ENCODE measurements at regions not wholly inside any gene's neighbourhood (a gene's known extent, or its start where the extent isn't known, plus 50 kb on each side); places are given as distances from the start of the nearest gene placed in this dataset.
"Not testable (repeated sequence)": the region's sequence is repeated elsewhere in the genome, so short reads cannot be mapped to it uniquely, and the experiment has no call there.

GRCh38 chr1:148432318-148432717, 50.8 kb downstream of the PPIAL4G start:
- not testable (repeated sequence) for DNase-seq

- DNase-seq = not testable (repeated sequence)
These were observed 53.2 kb downstream of the PPIAL4G start for GRCh38 chr1:148429856-148430255.

GRCh38 chr1:148426940-148427611, 56.0 kb downstream of the PPIAL4G start:
- DNase-seq = not testable (repeated sequence)

GRCh38 chr1:148426385-148426784, 56.7 kb downstream of the PPIAL4G start:
- not testable (repeated sequence) for DNase-seq

- peak; percentile 51 for DNase-seq
These were observed 58.7 kb downstream of the PPIAL4G start for GRCh38 chr1:148424143-148425003.

- not testable (repeated sequence) for DNase-seq
These were observed 60.2 kb downstream of the PPIAL4G start for GRCh38 chr1:148422921-148423320.

- not testable (repeated sequence) for DNase-seq
These were observed 65.9 kb downstream of the PPIAL4G start for GRCh38 chr1:148417241-148417640.

GRCh38 chr1:148413385-148413784, 69.7 kb downstream of the PPIAL4G start:
- DNase-seq = not testable (repeated sequence)

- not testable (repeated sequence) for DNase-seq
These were observed 78.1 kb downstream of the PPIAL4G start for GRCh38 chr1:148404786-148405568.

GRCh38 chr1:148403925-148404324, 79.2 kb downstream of the PPIAL4G start:
- not testable (repeated sequence) for DNase-seq

- DNase-seq = not testable (repeated sequence)
These were observed 80.0 kb downstream of the PPIAL4G start for GRCh38 chr1:148403085-148403456.

- DNase-seq = peak; percentile 44
These were observed 80.7 kb downstream of the PPIAL4G start for GRCh38 chr1:148402152-148403084.

GRCh38 chr1:148397516-148397915, 85.6 kb downstream of the PPIAL4G start:
- DNase-seq = not testable (repeated sequence)

GRCh38 chr1:148392505-148392904, 90.6 kb downstream of the PPIAL4G start:
- not testable (repeated sequence) for DNase-seq

GRCh38 chr1:148391323-148391722, 91.8 kb downstream of the PPIAL4G start:
- DNase-seq = not testable (repeated sequence)

GRCh38 chr1:148389027-148389339, 94.1 kb downstream of the PPIAL4G start:
- DNase-seq = no peak

- peak; percentile 82 for DNase-seq
These were observed 94.7 kb downstream of the PPIAL4G start for GRCh38 chr1:148388260-148389026.

GRCh38 chr1:148387949-148388259, 95.2 kb downstream of the PPIAL4G start:
- DNase-seq = not testable (repeated sequence)

GRCh38 chr1:148387122-148387948, 95.8 kb downstream of the PPIAL4G start:
- not testable (repeated sequence) for DNase-seq

GRCh38 chr1:148386617-148387016, 96.5 kb downstream of the PPIAL4G start:
- no peak for DNase-seq

- DNase-seq = not testable (repeated sequence)
These were observed 97.1 kb downstream of the PPIAL4G start for GRCh38 chr1:148386031-148386398.

Measured in kidney glomerular epithelial cell (primary cell).